GM12878 (cell line): ENCODE measurements at regions not wholly inside any gene's neighbourhood (a gene's known extent, or its start where the extent isn't known, plus 50 kb on each side); places are given as distances from the start of the nearest gene placed in this dataset.

Experiments used
- ATAC-seq: fragments of 200-7000 bp; cut with Tn5 transposase; 3 replicates; pipeline ENCODE4 v1.9.1; 2020; ENCODE audit warnings: mild to moderate bottlenecking, moderate library complexity
- BruUV-seq: library from RNA; stranded (reverse); fragments of 400-500 nt; replicated peaks from 2 replicates; lab custom pipeline; 2021; lab: Mats Ljungman, UMichigan
- CTCF ChIA-PET: fragments of 300-600 bp; sonication (Branson Sonifier 250); formaldehyde crosslinking; extraction: SDS; loops from one replicate; lab custom pipeline; 2021; ENCODE audit warnings: inconsistent platforms; lab: Yijun Ruan, JAX
- POLR2A ChIA-PET: fragments of 350-600 bp; formaldehyde crosslinking; extraction: SDS; loops from one replicate; lab custom pipeline; 2021; ENCODE audit warnings: inconsistent platforms; lab: Charles Lee
- RAD21 ChIA-PET: fragments of 300-600 bp; sonication (Branson Sonifier 250); formaldehyde crosslinking; loops from one replicate; lab custom pipeline; 2023; ENCODE audit warnings: antibody characterized with exemption; ENCODE audit not compliant: unreplicated experiment; lab: Charles Lee
- SMC1A ChIA-PET: fragments of 300-600 bp; sonication (Branson Sonifier 250); formaldehyde crosslinking; loops from one replicate; lab custom pipeline; 2023; ENCODE audit not compliant: unreplicated experiment, uncharacterized antibody; lab: Charles Lee
- DNase-seq: peaks from one replicate; pipeline ENCODE4 v3.0.0-alpha.2; 2011; ENCODE audit warnings: low read depth, low spot score
- FAIRE-seq: peaks from 3 replicates; lab custom pipeline; 2011; peaks lifted over from hg19 to GRCh38; lab: Jason Lieb, UNC
- H2AFZ ChIP-seq: 2 replicates; pipeline ENCODE4 v1.6.0; 2011; ENCODE audit warnings: low read depth, low read length, control low read depth; ENCODE audit not compliant: control insufficient read depth
- H3K27ac ChIP-seq: 2 replicates; pipeline ENCODE4 v1.5.1; 2011; ENCODE audit warnings: control low read depth; ENCODE audit not compliant: control insufficient read depth, insufficient read depth
- H3K27me3 ChIP-seq, 2 experiments: replicated peaks in 1 of 2; 2 replicates each; pipeline versions ENCODE4 v1.6.0 to v1.6.1; 2011; ENCODE audit warnings: low read length in 1 of 2; ENCODE audit not compliant: control insufficient read depth in 2 of 2, insufficient read depth in 2 of 2
- H3K36me3 ChIP-seq, 2 experiments: 2 replicates each; pipeline ENCODE4 v1.5.1; 2011; ENCODE audit warnings: low read length in 1 of 2; ENCODE audit not compliant: control insufficient read depth in 2 of 2, insufficient read depth in 2 of 2
- H3K4me1 ChIP-seq: 2 replicates; pipeline ENCODE4 v1.6.1; 2011; ENCODE audit warnings: mild to moderate bottlenecking, low read length, moderate library complexity, mixed read lengths; ENCODE audit not compliant: control insufficient read depth, insufficient read depth
- H3K4me2 ChIP-seq: 2 replicates; pipeline ENCODE4 v1.6.0; 2011; ENCODE audit warnings: control low read depth; ENCODE audit not compliant: control insufficient read depth, insufficient read depth
- H3K4me3 ChIP-seq: fragments of 200-600 bp; sonication (generic); 2 replicates; pipeline ENCODE4 v1.5.1; 2016
- H3K79me2 ChIP-seq: 2 replicates; pipeline ENCODE4 v1.6.0; 2011; ENCODE audit warnings: low read length; ENCODE audit not compliant: control insufficient read depth, insufficient read depth
- H3K9ac ChIP-seq: 2 replicates; pipeline ENCODE4 v1.8.0; 2011; ENCODE audit warnings: low read length, control low read depth, mixed read lengths; ENCODE audit not compliant: control insufficient read depth, insufficient read depth
- H3K9me3 ChIP-seq: replicated peaks from 3 replicates; pipeline ENCODE4 v1.5.1; 2011; ENCODE audit warnings: mild to moderate bottlenecking, low read length; ENCODE audit not compliant: control insufficient read depth, insufficient read depth
- H4K20me1 ChIP-seq: 2 replicates; pipeline ENCODE4 v1.6.0; 2011; ENCODE audit not compliant: control insufficient read depth, insufficient read depth
- CHD4 ChIP-seq: fragments of 200-600 bp; sonication (generic); IDR thresholded peaks from 2 replicates; pipeline ENCODE4 v1.6.1; 2016; ENCODE audit warnings: mild to moderate bottlenecking
- PAX5 ChIP-seq: IDR thresholded peaks from 2 replicates; pipeline ENCODE4 v1.6.1; 2011; ENCODE audit warnings: low read depth, low read length, borderline replicate concordance
- POLR2A ChIP-seq: IDR thresholded peaks from 2 replicates; pipeline ENCODE4 v1.6.1; 2011; ENCODE audit warnings: low read depth, mild to moderate bottlenecking, low read length
- TCF3 ChIP-seq: IDR thresholded peaks from 2 replicates; pipeline ENCODE4 v1.6.1; 2012; ENCODE audit warnings: low read depth, mild to moderate bottlenecking, low read length, borderline replicate concordance; ENCODE audit not compliant: insufficient read depth
- WGBS: methylation state at CpG from one replicate; pipeline ENCODE4 v1.1.6; 2016; ENCODE audit warnings: low lambda C conversion rate; ENCODE audit not compliant: insufficient replicate concordance, insufficient coverage; ENCODE audit errors: missing lambda C conversion rate; 5-methylcytosine and 5-hydroxymethylcytosine counted together
- in situ Hi-C: fragments of 300-500 bp; cut with MboI; formaldehyde crosslinking; loops from 9 replicates; pipeline ENCODE4 v1.14.3; 2018; ENCODE audit warnings: mixed read lengths
- intact Hi-C: fragments of 100-400 bp; cut with micrococcal nuclease; formaldehyde crosslinking; loops from one replicate; pipeline ENCODE4 v1.14.2; 2022; ENCODE audit not compliant: unreplicated experiment
- TF ChIP-seq, protein P1 (sequence below): fragments of 450-650 bp; IDR thresholded peaks from 2 replicates; pipeline ENCODE4 v1.6.1; 2017; ENCODE audit warnings: borderline replicate concordance
- TF ChIP-seq, protein P2 (sequence below): IDR thresholded peaks from 2 replicates; pipeline ENCODE4 v1.6.1; 2011; ENCODE audit warnings: mild to moderate bottlenecking, low read depth, low read length, moderate library complexity; ENCODE audit not compliant: insufficient replicate concordance
- TF ChIP-seq, protein P3 (sequence below): IDR thresholded peaks from 2 replicates; pipeline ENCODE4 v1.6.1; 2012; ENCODE audit warnings: low read depth, low read length, improper control_type of control experiment

DNA sequence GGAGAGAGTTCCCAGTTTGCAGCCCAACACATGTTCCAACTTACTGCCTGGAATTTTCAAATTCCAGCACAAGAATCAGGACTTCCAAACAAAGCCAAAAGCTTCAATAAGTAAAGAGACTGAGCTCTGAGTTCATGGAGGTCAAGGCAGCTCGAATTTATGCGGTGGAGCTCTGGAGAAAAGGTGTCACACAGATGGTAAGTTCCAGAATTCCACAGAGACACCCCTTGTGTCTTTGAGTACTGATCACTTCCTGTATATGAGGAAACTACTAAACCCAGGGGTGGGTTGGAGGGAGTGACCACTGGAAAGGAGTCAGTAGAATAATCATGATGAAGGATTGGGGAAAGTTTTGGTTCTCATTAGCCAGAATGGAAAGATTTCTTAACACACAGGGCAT is 118.5 kb upstream of the GUCY1A1 start:
- no peaks in the 10 kb centered on the region for H3K36me3 ChIP-seq
- no peak for FAIRE-seq
- H3K9me3 ChIP-seq: no peaks in the 10 kb centered on the region
- CTCF ChIA-PET: no interaction called here
- no peaks in the 10 kb centered on the region for H3K79me2 ChIP-seq
- DNase-seq: no peak
- intact Hi-C loops (no loop called here), in situ Hi-C loops (no loop called here)
- SMC1A ChIA-PET: interaction anchor here (1.0 to 1.3 kb wide), 2 partner anchors 9 to 14 kb away, joined by 3 read pairs; no protein-coding TSS in a partner anchor
- no TSS peak for BruUV-seq
- no peak for ATAC-seq
- no peak overlapping the region for H3K27ac ChIP-seq
- H3K27me3 ChIP-seq: no peaks in the 10 kb centered on the region
- H3K9ac ChIP-seq: no peak overlapping the region
- H3K4me1 ChIP-seq: no peaks in the 10 kb centered on the region
- RAD21 ChIA-PET: interaction anchor here (0.8 kb wide), 1 partner anchor 19 kb away, joined by 3 read pairs; no protein-coding TSS in a partner anchor
- H2AFZ ChIP-seq: no peak overlapping the region
- POLR2A ChIA-PET: no interaction called here
- 30% methylated on average over 2 of the region's 2 CpGs for WGBS
- H3K4me2 ChIP-seq: no peak overlapping the region
- no peaks in the 10 kb centered on the region for H4K20me1 ChIP-seq
- H3K4me3 ChIP-seq: no peak overlapping the region
- no peak for TF ChIP-seq PAX5
- TF ChIP-seq POLR2A: no peak
- TF ChIP-seq, protein P1, sequence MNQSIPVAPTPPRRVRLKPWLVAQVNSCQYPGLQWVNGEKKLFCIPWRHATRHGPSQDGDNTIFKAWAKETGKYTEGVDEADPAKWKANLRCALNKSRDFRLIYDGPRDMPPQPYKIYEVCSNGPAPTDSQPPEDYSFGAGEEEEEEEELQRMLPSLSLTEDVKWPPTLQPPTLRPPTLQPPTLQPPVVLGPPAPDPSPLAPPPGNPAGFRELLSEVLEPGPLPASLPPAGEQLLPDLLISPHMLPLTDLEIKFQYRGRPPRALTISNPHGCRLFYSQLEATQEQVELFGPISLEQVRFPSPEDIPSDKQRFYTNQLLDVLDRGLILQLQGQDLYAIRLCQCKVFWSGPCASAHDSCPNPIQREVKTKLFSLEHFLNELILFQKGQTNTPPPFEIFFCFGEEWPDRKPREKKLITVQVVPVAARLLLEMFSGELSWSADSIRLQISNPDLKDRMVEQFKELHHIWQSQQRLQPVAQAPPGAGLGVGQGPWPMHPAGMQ: no peak
- TF ChIP-seq CHD4: no peak
- TF ChIP-seq, protein P2, sequence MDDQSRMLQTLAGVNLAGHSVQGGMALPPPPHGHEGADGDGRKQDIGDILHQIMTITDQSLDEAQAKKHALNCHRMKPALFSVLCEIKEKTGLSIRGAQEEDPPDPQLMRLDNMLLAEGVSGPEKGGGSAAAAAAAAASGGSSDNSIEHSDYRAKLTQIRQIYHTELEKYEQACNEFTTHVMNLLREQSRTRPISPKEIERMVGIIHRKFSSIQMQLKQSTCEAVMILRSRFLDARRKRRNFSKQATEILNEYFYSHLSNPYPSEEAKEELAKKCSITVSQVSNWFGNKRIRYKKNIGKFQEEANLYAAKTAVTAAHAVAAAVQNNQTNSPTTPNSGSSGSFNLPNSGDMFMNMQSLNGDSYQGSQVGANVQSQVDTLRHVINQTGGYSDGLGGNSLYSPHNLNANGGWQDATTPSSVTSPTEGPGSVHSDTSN: no peak
- TF ChIP-seq, protein P3, sequence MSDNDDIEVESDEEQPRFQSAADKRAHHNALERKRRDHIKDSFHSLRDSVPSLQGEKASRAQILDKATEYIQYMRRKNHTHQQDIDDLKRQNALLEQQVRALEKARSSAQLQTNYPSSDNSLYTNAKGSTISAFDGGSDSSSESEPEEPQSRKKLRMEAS: no peak
- TF ChIP-seq TCF3: no peak
